ENCODE measurements at regions not wholly inside any gene's neighbourhood (a gene's known extent, or its start where the extent isn't known, plus 50 kb on each side); places are given as distances from the start of the nearest gene placed in this dataset.
"Not testable (repeated sequence)": the region's sequence is repeated elsewhere in the genome, so short reads cannot be mapped to it uniquely, and the experiment has no call there.

DNA sequence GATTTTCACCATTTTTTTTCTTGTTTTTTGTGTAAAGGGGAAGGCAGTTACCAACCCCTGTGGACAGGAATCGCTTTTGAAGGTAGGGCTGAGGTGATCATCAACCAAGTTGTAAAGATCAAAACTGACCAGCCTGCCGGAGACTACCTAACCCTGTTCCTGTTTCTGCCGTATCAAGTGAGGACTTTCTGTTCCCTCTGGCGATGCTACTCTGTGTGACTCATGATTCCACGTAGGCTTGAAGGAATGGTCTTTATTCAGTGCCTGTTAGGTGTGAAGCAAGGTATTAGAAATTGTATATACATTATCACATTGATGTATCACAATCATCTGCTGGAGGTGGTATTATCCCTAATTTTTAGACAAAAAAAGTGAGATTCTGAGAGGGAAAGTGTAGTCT is 161.3 kb downstream of the SOX4 start:
- no peak for DNase-seq (ENCODE audit: low read depth)
- H3K4me3 ChIP-seq (ENCODE audit: low read depth, low read length) = no peak overlapping the region
- TF ChIP-seq, protein P1, sequence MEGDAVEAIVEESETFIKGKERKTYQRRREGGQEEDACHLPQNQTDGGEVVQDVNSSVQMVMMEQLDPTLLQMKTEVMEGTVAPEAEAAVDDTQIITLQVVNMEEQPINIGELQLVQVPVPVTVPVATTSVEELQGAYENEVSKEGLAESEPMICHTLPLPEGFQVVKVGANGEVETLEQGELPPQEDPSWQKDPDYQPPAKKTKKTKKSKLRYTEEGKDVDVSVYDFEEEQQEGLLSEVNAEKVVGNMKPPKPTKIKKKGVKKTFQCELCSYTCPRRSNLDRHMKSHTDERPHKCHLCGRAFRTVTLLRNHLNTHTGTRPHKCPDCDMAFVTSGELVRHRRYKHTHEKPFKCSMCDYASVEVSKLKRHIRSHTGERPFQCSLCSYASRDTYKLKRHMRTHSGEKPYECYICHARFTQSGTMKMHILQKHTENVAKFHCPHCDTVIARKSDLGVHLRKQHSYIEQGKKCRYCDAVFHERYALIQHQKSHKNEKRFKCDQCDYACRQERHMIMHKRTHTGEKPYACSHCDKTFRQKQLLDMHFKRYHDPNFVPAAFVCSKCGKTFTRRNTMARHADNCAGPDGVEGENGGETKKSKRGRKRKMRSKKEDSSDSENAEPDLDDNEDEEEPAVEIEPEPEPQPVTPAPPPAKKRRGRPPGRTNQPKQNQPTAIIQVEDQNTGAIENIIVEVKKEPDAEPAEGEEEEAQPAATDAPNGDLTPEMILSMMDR (conservative IDR thresholded peaks at IDR 0.05; ENCODE audit: low read depth, low read length) = no peak

DNA sequence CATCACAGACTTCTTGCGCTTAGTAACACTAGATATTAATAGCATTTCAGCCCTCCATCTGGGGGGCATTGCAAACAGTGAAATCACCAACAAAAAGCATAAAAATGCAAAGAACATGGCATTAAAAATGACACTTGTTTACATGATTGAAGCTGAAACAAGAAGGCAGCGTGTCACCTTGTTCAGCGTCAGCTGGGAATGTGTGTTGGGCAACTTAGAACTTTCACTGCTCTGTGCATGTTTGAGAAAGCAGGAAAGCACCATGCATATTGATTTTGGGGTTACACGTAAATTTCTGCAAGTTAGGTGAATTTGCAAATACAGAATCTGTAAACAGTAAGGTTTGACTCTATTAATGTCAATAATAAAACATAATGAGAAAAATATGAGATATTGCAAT is 162.9 kb downstream of the SOX4 start:
- H3K4me3 ChIP-seq (ENCODE audit: low read depth, low read length) = no peak overlapping the region
- no peak for DNase-seq (ENCODE audit: low read depth)
- TF ChIP-seq, protein P1 (conservative IDR thresholded peaks at IDR 0.05; ENCODE audit: low read depth, low read length) = no peak

DNA sequence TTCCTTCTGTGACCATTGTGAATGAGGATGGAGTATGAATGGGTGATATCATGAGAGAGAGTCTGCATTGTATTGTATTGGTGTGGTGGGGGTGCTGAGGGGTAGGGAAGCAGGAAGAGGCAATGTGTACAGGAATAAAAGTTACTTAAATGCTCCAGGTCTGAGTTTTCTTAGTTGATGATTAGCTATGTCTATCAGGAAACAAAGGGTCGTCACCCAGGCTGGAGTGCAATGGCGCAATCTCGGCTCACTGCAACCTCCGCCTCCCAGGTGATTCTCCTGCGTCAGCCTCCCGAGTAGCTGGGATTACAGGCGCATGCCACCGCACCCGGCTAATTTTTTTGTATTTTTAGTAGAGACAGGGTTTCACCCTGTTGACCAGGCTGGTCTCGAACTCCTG is 163.8 kb downstream of the SOX4 start:
- not testable (repeated sequence) for H3K4me3 ChIP-seq (ENCODE audit: low read depth, low read length); DNase-seq (ENCODE audit: low read depth)

DNA sequence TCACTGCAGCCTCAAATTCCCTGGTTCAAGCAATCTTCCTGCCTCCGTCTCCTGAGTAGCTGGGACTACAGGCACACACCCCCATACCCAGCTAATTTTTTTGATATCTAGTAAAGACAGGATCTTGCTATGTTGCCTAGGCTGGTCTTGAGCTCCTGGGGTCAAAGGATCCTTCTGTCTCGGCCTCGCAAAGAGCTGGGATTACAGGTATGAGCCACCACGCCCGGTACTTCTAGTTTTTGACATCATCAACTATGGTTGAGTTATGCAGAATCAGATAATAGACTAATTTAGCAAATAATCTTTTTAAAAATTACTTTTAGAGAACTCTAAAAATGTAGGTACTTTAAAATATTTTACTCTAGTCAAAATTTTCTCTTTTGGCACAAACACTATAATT is 166.2 kb downstream of the SOX4 start:
- no peak for DNase-seq (ENCODE audit: low read depth)
- H3K4me3 ChIP-seq (ENCODE audit: low read depth, low read length) = no peak overlapping the region
- TF ChIP-seq, protein P1 (conservative IDR thresholded peaks at IDR 0.05; ENCODE audit: low read depth, low read length) = no peak

DNA sequence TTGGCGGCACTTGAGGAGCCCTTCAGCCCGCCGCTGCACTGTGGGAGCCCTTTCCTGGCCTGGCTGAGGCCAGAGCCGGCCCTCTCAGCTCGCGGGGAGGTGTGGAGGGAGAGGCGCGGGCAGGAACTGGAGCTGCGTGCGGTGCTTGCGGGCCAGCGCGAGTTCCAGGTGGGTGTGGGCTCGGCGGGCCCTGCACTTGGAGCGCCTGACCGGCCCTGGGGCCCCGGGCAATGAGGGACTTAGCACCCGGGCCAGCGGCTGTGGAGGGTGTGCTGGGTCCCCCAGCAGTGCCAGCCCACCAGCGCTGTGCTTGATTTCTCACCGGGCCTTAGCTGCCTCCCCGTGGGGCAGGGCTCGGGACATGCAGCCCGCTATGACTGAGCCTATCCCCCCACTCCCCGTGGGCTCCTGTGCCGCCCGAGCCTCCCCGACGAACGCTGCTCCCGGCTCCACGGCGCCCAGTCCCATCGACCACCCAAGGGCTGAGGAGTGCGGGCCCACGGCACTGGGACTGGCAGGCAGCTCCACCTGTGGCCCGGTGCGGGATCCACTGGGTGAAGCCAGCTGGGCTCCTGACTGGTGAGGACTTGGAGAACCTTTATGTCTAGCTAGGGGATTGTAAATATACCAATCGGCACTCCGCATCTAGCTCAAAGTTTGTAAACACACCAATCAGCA is 167.6 kb downstream of the SOX4 start:
- DNase-seq (ENCODE audit: low read depth) = not testable (repeated sequence)

DNA sequence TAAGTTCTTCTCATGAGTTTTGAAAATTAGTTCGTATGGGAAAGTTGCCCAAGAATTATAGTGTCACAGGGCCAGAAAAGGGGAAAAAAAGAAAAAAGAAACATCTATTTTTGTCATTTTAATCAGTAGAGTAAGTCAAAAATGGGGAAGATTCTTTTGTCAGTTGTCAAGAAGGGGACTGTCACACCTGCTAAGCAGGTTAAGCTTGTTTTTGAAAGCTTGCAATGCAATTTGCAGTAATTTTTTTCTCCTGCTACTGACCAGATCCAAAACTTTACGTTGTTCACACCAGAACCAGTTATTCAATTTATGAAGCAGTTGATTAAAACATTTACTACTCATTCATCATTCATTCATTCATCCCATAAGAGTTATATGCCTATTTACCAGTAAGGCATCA is 171.4 kb downstream of the SOX4 start:
- no peak overlapping the region for H3K4me3 ChIP-seq (ENCODE audit: low read depth, low read length)
- TF ChIP-seq, protein P1 (conservative IDR thresholded peaks at IDR 0.05; ENCODE audit: low read depth, low read length) = no peak
- no peak for DNase-seq (ENCODE audit: low read depth)

More for the DNA sequence above, 167.6 kb downstream of the SOX4 start:
- H3K4me3 ChIP-seq (ENCODE audit: low read depth, low read length) = not testable (repeated sequence)

DNA sequence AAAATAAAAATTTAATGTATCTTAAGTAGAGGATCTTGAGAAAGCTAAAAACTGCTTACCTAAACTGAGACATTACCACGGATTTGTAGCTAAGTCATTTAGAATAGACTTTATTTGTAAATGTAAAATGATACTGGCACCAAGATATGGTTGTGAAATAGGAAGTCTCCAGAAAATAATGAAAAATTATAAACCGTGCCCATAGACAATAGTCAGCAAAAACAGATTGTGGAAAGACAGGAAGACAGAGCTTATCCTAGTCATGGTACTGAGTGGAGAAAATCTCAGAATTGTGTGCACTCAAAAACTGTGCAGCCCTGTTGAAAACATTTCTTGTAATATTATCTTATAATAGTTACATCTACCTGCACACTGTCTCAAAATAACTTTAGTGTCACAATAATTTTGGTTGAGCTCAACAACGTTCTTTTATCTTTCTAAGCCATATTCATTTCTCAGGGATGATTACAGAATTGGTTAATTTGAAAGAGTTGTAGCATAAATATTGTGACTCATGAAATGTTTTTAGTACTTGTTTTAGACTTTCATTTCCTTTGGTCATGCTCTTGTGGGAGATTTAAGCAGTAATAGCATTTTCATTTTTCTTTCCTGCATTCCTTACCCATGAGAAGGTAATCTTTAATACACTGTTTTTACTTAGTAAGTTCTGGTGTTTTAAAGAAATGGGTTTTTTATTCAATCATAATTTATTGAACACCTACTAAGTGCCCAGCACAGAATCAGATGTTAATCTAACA is 174.5 kb downstream of the SOX4 start:
- H3K4me3 ChIP-seq (ENCODE audit: low read depth, low read length) = no peak overlapping the region
- TF ChIP-seq, protein P1 (conservative IDR thresholded peaks at IDR 0.05; ENCODE audit: low read depth, low read length) = no peak
- DNase-seq (ENCODE audit: low read depth) = no peak

DNA sequence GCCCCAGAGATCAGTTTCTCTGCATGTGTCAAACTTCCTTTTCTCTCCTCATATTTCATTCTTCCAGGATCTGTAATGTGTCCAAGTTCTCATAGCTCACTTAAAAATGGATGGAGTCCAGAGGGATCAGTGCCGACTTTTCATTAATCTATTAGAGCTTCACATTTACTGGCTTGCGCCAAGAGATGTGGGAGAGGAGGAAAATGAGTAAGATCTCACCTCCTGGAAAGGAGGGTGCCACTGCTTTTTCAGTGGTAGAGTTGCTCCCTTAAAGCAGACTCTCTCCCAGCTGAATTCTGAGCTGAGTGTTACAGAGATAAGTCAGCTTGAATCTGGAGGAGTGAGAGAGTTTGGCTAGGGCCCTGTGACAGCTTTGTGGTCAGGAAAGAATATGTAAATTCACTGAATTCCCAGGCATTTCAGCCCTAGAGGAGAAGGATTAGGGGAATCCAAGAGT is 175.9 kb downstream of the SOX4 start:
- TF ChIP-seq, protein P1 (conservative IDR thresholded peaks at IDR 0.05; ENCODE audit: low read depth, low read length) = no peak
- DNase-seq (ENCODE audit: low read depth) = no peak
- no peak overlapping the region for H3K4me3 ChIP-seq (ENCODE audit: low read depth, low read length)
